OCI-LY7 (cell line): ENCODE measurements at regions not wholly inside any gene's neighbourhood (a gene's known extent, or its start where the extent isn't known, plus 50 kb on each side); places are given as distances from the start of the nearest gene placed in this dataset.

ENCODE experiments used
- CTCF ChIP-seq: fragments of 200-600 bp; sonication (generic); conservative IDR thresholded peaks from 2 replicates; pipeline ENCODE4 v1.5.1; 2014; ENCODE audit warnings: mild to moderate bottlenecking, antibody characterized with exemption, low read length, moderate library complexity, mixed read lengths
- EZH2phosphoT487 ChIP-seq: fragments of 200-600 bp; sonication (generic); IDR thresholded peaks from 2 replicates; pipeline ENCODE4 v1.6.1; 2018; ENCODE audit warnings: low read depth, borderline replicate concordance, mild to moderate bottlenecking, mixed run types, antibody characterized with exemption, low read length, moderate library complexity, mixed read lengths

GRCh38 chr15:81589671-81590070, 215.7 kb upstream of the TMC3 start:
- TF ChIP-seq CTCF = no peak
- no peak for TF ChIP-seq EZH2phosphoT487
